ENCODE measurements at regions not wholly inside any gene's neighbourhood (a gene's known extent, or its start where the extent isn't known, plus 50 kb on each side); places are given as distances from the start of the nearest gene placed in this dataset.

GRCh38 chr16:86207350-86207749 is 303.0 kb upstream of the FOXF1 start:
- Histone ChIP-seq H3K36me3 (no peaks in the 10 kb centered on the region), H3K27me3 (peaks cover 0 to 9% of the 10 kb centered on the region in 2 donors), H3K4me3 (no peak overlapping the region), H3K27ac (no peak overlapping the region), H3K9me3 (peaks cover 0 to 5% of the 10 kb centered on the region in 2 donors), H3K4me1 (no peaks in the 10 kb centered on the region)
- intact Hi-C loops (cut with DNase I) = no loop called here
- no peak for ATAC-seq
- DNase-seq = no peak
- no peak for TF ChIP-seq CTCF (IDR thresholded peaks at IDR 0.05)

GRCh38 chr16:86209202-86209601 is 301.1 kb upstream of the FOXF1 start:
- H3K36me3 ChIP-seq = no peaks in the 10 kb centered on the region
- H3K4me3 ChIP-seq = no peak overlapping the region
- H3K27me3 ChIP-seq = no peaks in the 10 kb centered on the region
- peaks cover 0 to 5% of the 10 kb centered on the region in 2 donors for H3K9me3 ChIP-seq
- ATAC-seq = no peak
- no peaks in the 10 kb centered on the region for H3K4me1 ChIP-seq
- no peak for DNase-seq
- H3K27ac ChIP-seq = no peak overlapping the region
- intact Hi-C loops (cut with DNase I) = no loop called here
- TF ChIP-seq CTCF (IDR thresholded peaks at IDR 0.05) = no peak

- Histone ChIP-seq H3K9me3 (peaks cover 0 to 5% of the 10 kb centered on the region in 2 donors), H3K27me3 (no peaks in the 10 kb centered on the region), H3K36me3 (no peaks in the 10 kb centered on the region), H3K4me1 (peaks cover 0 to 8% of the 10 kb centered on the region in 2 donors), H3K4me3 (no peak overlapping the region), H3K27ac (no peak overlapping the region)
- no peak for DNase-seq
- intact Hi-C loops (cut with DNase I) = no loop called here
- no peak for ATAC-seq
- no peak for TF ChIP-seq CTCF (IDR thresholded peaks at IDR 0.05)
Observed at GRCh38 chr16:86210403-86211193, 299.7 kb upstream of the FOXF1 start.

GRCh38 chr16:86211265-86211664 is 299.1 kb upstream of the FOXF1 start:
- intact Hi-C loops (cut with DNase I) = no loop called here
- Histone ChIP-seq H3K27ac (no peak overlapping the region), H3K9me3 (peaks cover 0 to 5% of the 10 kb centered on the region in 2 donors), H3K4me1 (peaks cover 0 to 8% of the 10 kb centered on the region in 2 donors), H3K36me3 (no peaks in the 10 kb centered on the region), H3K27me3 (no peaks in the 10 kb centered on the region), H3K4me3 (no peak overlapping the region)
- ATAC-seq (no peak), DNase-seq (no peak)
- no peak for TF ChIP-seq CTCF (IDR thresholded peaks at IDR 0.05)

GRCh38 chr16:86211800-86212199 is 298.5 kb upstream of the FOXF1 start:
- H3K4me3 ChIP-seq = no peak overlapping the region
- no peaks in the 10 kb centered on the region for H3K27me3 ChIP-seq
- peaks cover 0 to 8% of the 10 kb centered on the region in 2 donors for H3K4me1 ChIP-seq
- DNase-seq (no peak), ATAC-seq (no peak)
- intact Hi-C loops (cut with DNase I) = no loop called here
- peaks cover 0 to 5% of the 10 kb centered on the region in 2 donors for H3K9me3 ChIP-seq
- no peak overlapping the region for H3K27ac ChIP-seq
- H3K36me3 ChIP-seq = no peaks in the 10 kb centered on the region
- TF ChIP-seq CTCF (IDR thresholded peaks at IDR 0.05) = no peak
